ENCODE measurements at regions not wholly inside any gene's neighbourhood (a gene's known extent, or its start where the extent isn't known, plus 50 kb on each side); places are given as distances from the start of the nearest gene placed in this dataset.

DNA sequence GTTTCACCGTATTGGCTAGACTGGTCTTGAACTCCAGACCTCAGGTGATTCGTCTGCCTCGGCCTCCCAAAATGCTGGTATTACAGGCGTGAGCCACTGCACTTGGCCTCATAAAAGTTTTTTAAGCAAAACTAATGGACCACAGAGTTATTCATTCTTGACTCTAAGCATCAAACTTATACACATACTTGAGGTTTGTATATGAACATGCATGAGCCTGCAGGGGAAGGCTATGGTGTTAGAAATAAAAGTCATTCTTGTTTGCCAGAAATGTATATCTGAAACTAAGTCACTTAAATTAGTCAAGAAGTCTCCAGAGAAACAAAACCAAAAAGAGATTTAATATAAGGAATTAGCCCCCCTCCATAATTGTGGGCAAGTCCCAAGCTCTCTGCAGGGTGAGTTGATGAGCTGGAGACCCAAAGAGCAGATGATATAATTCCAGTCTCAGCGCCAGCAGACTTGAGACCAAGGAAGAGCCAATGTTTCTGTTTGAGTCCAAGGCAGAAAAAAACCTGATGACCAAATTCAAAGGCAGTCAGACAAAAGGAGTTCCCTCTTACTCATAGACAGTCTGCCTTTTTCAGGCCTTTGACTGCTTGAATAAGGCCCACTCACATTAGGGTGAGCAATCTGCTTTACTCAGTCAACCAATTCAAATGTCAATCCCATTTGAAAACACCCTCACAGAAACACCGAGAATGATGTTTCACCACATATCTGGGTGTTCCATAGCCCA is 69.0 kb upstream of the DSG1 start:
- TF ChIP-seq FOXM1 (IDR thresholded peaks at IDR 0.05; ENCODE audit: borderline replicate concordance, low read depth) (no peak), NFIC (IDR thresholded peaks at IDR 0.05) (no peak), ZBTB7A (IDR thresholded peaks at IDR 0.05; ENCODE audit: low read depth) (no peak), TAF1 (IDR thresholded peaks at IDR 0.05; ENCODE audit: low read depth) (no peak), YY1 (IDR thresholded peaks at IDR 0.05; ENCODE audit: low read depth) (no peak), TCF12 (IDR thresholded peaks at IDR 0.05; ENCODE audit: low read depth) (no peak), EGR1 (IDR thresholded peaks at IDR 0.05) (no peak), TEAD4 (IDR thresholded peaks at IDR 0.05) (no peak), CREB1 (IDR thresholded peaks at IDR 0.05; ENCODE audit: low read depth) (no peak), EP300 (IDR thresholded peaks at IDR 0.05; ENCODE audit: borderline replicate concordance) (no peak), CEBPB (IDR thresholded peaks at IDR 0.05) (no peak), RAD21 (IDR thresholded peaks at IDR 0.05; ENCODE audit: low read depth) (no peak)
- TF ChIP-seq, protein P1, sequence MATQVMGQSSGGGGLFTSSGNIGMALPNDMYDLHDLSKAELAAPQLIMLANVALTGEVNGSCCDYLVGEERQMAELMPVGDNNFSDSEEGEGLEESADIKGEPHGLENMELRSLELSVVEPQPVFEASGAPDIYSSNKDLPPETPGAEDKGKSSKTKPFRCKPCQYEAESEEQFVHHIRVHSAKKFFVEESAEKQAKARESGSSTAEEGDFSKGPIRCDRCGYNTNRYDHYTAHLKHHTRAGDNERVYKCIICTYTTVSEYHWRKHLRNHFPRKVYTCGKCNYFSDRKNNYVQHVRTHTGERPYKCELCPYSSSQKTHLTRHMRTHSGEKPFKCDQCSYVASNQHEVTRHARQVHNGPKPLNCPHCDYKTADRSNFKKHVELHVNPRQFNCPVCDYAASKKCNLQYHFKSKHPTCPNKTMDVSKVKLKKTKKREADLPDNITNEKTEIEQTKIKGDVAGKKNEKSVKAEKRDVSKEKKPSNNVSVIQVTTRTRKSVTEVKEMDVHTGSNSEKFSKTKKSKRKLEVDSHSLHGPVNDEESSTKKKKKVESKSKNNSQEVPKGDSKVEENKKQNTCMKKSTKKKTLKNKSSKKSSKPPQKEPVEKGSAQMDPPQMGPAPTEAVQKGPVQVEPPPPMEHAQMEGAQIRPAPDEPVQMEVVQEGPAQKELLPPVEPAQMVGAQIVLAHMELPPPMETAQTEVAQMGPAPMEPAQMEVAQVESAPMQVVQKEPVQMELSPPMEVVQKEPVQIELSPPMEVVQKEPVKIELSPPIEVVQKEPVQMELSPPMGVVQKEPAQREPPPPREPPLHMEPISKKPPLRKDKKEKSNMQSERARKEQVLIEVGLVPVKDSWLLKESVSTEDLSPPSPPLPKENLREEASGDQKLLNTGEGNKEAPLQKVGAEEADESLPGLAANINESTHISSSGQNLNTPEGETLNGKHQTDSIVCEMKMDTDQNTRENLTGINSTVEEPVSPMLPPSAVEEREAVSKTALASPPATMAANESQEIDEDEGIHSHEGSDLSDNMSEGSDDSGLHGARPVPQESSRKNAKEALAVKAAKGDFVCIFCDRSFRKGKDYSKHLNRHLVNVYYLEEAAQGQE (IDR thresholded peaks at IDR 0.05; ENCODE audit: low read depth), result no peak
- TF ChIP-seq, protein P2, sequence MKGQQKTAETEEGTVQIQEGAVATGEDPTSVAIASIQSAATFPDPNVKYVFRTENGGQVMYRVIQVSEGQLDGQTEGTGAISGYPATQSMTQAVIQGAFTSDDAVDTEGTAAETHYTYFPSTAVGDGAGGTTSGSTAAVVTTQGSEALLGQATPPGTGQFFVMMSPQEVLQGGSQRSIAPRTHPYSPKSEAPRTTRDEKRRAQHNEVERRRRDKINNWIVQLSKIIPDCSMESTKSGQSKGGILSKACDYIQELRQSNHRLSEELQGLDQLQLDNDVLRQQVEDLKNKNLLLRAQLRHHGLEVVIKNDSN (IDR thresholded peaks at IDR 0.05), result no peak
- TF ChIP-seq, protein P3, sequence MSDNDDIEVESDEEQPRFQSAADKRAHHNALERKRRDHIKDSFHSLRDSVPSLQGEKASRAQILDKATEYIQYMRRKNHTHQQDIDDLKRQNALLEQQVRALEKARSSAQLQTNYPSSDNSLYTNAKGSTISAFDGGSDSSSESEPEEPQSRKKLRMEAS (IDR thresholded peaks at IDR 0.05), result no peak

DNA sequence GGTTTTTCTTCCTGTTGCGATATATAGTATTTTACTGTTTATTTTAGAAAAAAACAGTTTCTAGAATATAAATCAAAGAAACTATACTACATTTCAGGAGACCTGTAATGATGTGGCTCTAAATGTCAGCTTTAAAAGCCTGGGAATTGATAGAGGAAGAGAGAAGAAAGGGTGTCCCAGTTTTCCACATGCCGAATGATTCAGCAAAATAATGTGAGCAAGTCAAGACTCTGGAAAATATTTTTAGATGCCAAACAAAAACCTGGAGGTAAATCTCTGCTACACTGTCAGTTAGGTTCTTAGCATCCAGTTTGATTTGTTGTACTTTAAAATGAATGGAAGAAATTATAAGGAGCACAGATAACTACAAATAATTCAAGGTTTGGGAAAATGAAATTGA is 67.1 kb upstream of the DSG1 start:
- TF ChIP-seq CEBPB (IDR thresholded peaks at IDR 0.05), result no peak

DNA sequence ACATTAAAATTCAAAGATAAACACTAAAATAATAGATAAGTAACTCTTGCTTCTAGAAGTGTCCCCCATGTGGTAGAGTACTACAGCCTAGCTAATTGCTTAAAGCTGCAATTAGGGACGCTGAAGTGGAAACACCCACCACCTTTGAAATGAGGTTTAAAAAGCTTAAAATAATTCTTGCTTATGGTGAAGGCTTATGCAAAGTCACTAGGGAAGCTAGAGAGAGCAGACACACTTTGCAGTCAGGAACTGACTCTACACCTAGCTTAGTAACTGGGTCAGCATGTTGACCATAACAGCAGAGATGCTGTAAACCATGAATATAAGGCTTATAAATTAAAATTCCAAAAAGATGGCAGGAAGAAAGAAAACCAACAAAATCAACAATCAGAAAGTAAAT is 65.4 kb upstream of the DSG1 start:
- no peak for TF ChIP-seq TAF1 (IDR thresholded peaks at IDR 0.05; ENCODE audit: low read depth)
- TF ChIP-seq CEBPB (IDR thresholded peaks at IDR 0.05), result no peak
- TF ChIP-seq EGR1 (IDR thresholded peaks at IDR 0.05), result no peak
- TF ChIP-seq, protein P2 (IDR thresholded peaks at IDR 0.05), result no peak
- no peak for TF ChIP-seq TEAD4 (IDR thresholded peaks at IDR 0.05)
- TF ChIP-seq FOXM1 (IDR thresholded peaks at IDR 0.05; ENCODE audit: borderline replicate concordance, low read depth), result no peak
- TF ChIP-seq EP300 (IDR thresholded peaks at IDR 0.05; ENCODE audit: borderline replicate concordance), result no peak
- TF ChIP-seq YY1 (IDR thresholded peaks at IDR 0.05; ENCODE audit: low read depth), result no peak
- TF ChIP-seq, protein P3 (IDR thresholded peaks at IDR 0.05), result no peak
- no peak for TF ChIP-seq ZBTB7A (IDR thresholded peaks at IDR 0.05; ENCODE audit: low read depth)
- TF ChIP-seq TCF12 (IDR thresholded peaks at IDR 0.05; ENCODE audit: low read depth), result no peak
- TF ChIP-seq, protein P1 (IDR thresholded peaks at IDR 0.05; ENCODE audit: low read depth), result no peak
- no peak for TF ChIP-seq RAD21 (IDR thresholded peaks at IDR 0.05; ENCODE audit: low read depth)
- TF ChIP-seq NFIC (IDR thresholded peaks at IDR 0.05), result no peak

DNA sequence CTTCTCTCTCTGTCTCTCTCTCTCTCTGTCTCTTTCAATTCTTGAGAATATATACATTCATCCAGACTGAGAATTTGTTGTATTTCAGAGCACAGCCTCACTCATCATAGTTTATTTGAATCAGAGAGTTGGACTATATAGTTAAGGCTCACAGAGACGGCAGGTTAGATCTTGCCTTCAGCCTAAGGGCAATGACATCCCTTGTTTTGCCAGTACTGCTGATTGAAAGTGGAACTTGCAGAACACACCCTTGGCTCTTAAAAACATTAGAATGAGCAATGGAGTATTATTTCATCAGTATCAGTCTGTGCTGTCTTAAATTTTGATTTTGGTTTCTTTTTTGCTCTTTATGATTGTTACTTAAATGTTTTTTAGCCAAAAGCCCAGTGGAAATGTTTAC is 62.0 kb upstream of the DSG1 start:
- TF ChIP-seq FOXM1 (IDR thresholded peaks at IDR 0.05; ENCODE audit: borderline replicate concordance, low read depth), result no peak
- TF ChIP-seq YY1 (IDR thresholded peaks at IDR 0.05; ENCODE audit: low read depth), result no peak
- no peak for TF ChIP-seq EP300 (IDR thresholded peaks at IDR 0.05; ENCODE audit: borderline replicate concordance)
- TF ChIP-seq, protein P1 (IDR thresholded peaks at IDR 0.05; ENCODE audit: low read depth), result no peak
- TF ChIP-seq ZBTB7A (IDR thresholded peaks at IDR 0.05; ENCODE audit: low read depth), result no peak
- no peak for TF ChIP-seq CREB1 (IDR thresholded peaks at IDR 0.05; ENCODE audit: low read depth)
- no peak for TF ChIP-seq NFIC (IDR thresholded peaks at IDR 0.05)
- no peak for TF ChIP-seq EGR1 (IDR thresholded peaks at IDR 0.05)
- TF ChIP-seq, protein P2 (IDR thresholded peaks at IDR 0.05), result no peak
